ENCODE measurements at regions not wholly inside any gene's neighbourhood (a gene's known extent, or its start where the extent isn't known, plus 50 kb on each side); places are given as distances from the start of the nearest gene placed in this dataset.
"Not testable (repeated sequence)": the region's sequence is repeated elsewhere in the genome, so short reads cannot be mapped to it uniquely, and the experiment has no call there.

DNA sequence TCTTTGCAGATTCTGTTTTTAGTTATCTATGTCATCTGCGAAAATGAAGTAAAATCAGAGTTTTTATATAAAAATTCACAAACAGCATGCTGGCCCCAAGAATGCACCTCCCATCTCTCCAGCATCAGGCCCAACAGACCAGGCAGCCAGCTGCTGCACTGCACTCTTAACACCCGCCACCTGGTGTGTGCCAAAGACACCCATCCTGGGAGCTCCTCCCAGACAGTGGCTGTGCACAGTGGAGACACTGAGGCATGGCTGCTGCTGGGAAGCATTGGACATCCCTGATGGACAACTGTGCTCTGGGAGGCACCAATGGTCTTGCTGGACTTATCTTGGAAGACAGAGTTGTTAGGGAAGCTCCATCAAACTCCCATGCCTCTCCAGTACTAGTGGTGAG, 817.2 kb downstream of the TMEM121 start:
- H3K4me1 ChIP-seq: no peaks in the 10 kb centered on the region
- TF ChIP-seq POLR2AphosphoS5 (IDR thresholded peaks at IDR 0.05) (no peak), EP300 (IDR thresholded peaks at IDR 0.05) (no peak), POLR2A (IDR thresholded peaks at IDR 0.05) (no peak)
- TF ChIP-seq, protein P1, sequence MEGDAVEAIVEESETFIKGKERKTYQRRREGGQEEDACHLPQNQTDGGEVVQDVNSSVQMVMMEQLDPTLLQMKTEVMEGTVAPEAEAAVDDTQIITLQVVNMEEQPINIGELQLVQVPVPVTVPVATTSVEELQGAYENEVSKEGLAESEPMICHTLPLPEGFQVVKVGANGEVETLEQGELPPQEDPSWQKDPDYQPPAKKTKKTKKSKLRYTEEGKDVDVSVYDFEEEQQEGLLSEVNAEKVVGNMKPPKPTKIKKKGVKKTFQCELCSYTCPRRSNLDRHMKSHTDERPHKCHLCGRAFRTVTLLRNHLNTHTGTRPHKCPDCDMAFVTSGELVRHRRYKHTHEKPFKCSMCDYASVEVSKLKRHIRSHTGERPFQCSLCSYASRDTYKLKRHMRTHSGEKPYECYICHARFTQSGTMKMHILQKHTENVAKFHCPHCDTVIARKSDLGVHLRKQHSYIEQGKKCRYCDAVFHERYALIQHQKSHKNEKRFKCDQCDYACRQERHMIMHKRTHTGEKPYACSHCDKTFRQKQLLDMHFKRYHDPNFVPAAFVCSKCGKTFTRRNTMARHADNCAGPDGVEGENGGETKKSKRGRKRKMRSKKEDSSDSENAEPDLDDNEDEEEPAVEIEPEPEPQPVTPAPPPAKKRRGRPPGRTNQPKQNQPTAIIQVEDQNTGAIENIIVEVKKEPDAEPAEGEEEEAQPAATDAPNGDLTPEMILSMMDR (IDR thresholded peaks at IDR 0.05): no peak
- no peak overlapping the region for H3K27ac ChIP-seq
- no peaks in the 10 kb centered on the region for H3K36me3 ChIP-seq
- peaks cover 5% of the 10 kb centered on the region for H3K27me3 ChIP-seq
- DNase-seq (ENCODE audit: low spot score in 2 of 2): peak in 1 of 2 donors; percentile 78
- 63% methylated on average over 2 of the region's 2 CpGs for WGBS
- no peaks in the 10 kb centered on the region for H3K9me3 ChIP-seq
- no peak overlapping the region for H3K4me3 ChIP-seq

DNA sequence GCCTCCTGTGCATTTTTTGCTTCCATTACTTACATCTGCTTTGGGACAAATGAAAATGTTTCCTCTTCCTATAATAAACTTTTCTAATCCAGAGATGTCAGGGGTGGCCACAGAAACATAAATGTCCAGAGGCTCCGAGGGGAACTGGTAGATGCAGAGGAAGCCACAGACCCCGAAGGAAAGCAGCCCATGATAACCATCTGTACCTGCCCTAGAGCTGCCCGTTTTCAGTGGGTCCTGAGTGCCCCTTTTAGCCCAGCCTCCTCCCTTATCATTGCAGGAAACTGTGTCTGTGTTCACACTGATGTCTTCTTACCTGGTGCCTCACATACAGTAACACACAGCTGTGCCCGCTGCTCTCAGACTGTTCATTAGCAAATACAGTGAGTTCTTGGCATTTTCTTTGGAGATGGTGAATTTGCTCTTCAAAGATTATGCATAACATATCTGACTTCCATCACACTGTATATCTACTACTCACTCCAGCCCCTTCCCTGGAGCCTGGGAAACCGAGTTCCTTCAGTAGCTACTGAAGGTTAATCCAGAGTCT, 817.8 kb downstream of the TMEM121 start:
- not testable (repeated sequence) for H3K4me3 ChIP-seq; H3K36me3 ChIP-seq; H3K4me1 ChIP-seq; H3K27ac ChIP-seq; DNase-seq (ENCODE audit: low spot score in 2 of 2); H3K27me3 ChIP-seq; H3K9me3 ChIP-seq
- WGBS: 40% methylated on average over 5 of the region's 5 CpGs

DNA sequence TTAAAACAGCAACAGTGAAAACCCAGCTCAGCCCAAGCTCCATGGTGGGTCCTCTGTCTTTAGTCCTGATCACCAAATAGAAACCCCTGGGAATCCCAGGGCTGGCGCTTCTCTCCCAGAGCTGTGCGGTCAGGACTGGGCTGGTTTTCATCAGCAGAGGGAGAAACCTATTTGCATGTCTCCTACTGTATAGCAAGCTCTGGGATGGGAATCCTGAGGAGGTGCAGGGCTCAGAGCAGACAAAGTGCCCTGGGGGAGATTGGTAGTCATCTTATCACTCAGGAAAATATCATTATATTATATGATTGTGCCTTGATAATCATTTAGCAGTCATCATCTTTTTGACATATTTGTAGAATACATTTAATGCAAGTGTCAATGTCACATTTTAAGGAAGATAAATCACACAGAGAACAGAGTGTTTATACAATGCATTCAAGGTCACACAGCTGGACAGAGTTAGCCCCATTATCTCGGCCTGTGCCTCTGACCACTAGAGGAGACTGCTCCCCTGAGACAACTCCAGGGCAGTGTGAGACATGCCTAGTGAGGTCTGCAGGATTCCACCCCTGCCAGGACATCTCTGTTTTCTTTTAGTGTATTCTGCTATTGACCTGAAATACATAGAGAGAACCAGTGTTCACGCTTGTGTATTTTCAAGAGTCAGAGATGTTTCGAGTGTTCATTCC, 818.6 kb downstream of the TMEM121 start:
- H3K36me3 ChIP-seq; H3K27me3 ChIP-seq; H3K4me1 ChIP-seq; H3K4me3 ChIP-seq; DNase-seq (ENCODE audit: low spot score in 2 of 2); H3K27ac ChIP-seq; H3K9me3 ChIP-seq: not testable (repeated sequence)
- 66% methylated on average over 5 of the region's 5 CpGs for WGBS

DNA sequence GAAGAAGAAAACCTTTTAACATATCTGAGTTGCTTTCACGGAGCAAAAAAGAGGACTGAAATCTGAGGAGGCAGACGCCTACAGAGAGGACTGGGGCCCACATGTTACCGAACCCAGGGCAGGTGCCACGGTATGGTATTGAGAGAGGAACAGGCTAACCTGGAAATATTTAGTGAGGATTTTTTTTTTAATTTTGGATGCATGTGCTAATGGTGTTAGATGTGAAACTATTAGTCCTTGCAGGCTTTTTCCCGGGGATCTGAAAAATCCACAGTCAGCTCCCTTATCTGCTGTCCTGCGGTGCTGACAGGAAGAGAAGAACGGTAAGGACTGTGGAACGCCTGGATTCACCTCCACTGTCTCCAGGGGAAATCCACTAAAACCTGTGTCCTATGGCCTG, 819.7 kb downstream of the TMEM121 start:
- H3K9me3 ChIP-seq: no peaks in the 10 kb centered on the region
- H3K4me3 ChIP-seq: no peak overlapping the region
- no peak for DNase-seq (ENCODE audit: low spot score in 2 of 2)
- TF ChIP-seq POLR2AphosphoS5 (IDR thresholded peaks at IDR 0.05) (no peak), EP300 (IDR thresholded peaks at IDR 0.05) (no peak), POLR2A (IDR thresholded peaks at IDR 0.05) (no peak)
- TF ChIP-seq, protein P1 (IDR thresholded peaks at IDR 0.05): no peak
- peaks cover 5% of the 10 kb centered on the region for H3K27me3 ChIP-seq
- 74% methylated on average over 8 of the region's 8 CpGs for WGBS
- no peaks in the 10 kb centered on the region for H3K4me1 ChIP-seq
- H3K36me3 ChIP-seq: no peaks in the 10 kb centered on the region
- H3K27ac ChIP-seq: no peak overlapping the region

DNA sequence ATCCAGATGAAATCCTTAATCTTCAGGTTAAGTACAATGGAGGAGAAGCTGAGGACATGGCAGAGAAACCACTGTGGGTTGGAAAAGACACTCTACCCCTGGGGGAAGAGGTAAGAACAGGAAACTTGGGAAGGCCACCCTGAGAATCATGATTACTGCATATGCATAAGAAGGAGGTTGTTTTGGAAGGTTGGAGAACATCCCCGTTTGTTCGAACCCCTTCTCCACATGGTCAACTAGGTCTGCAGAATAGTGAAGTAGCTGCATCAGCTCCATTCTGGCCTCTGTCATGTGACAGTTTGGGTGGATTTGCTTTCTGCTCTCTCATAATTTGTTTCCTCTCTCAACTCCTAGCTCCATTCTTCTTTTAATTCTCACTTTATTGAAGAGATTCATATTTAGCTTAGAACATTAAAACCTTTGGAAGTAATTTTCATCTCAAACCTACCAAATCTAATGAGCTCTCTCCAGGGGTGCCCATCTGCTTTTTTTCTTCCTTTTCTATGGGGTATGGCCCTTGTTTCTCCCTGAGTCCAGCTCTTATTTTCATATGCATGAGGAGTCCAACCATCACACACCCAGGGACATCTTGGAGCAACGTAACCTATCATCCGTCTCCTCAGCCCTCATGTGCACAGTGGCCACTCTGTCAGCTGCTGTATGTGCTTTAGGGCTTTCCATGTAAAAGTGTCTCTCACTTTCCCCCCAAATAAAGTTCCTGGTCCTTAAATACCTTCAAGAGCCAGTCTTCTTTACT, 820.3 kb downstream of the TMEM121 start:
- no peak overlapping the region for H3K27ac ChIP-seq
- H3K36me3 ChIP-seq: no peaks in the 10 kb centered on the region
- peaks cover 5% of the 10 kb centered on the region for H3K27me3 ChIP-seq
- no peak overlapping the region for H3K4me3 ChIP-seq
- TF ChIP-seq EP300 (IDR thresholded peaks at IDR 0.05): no peak
- TF ChIP-seq, protein P1 (IDR thresholded peaks at IDR 0.05): no peak
- TF ChIP-seq POLR2A (IDR thresholded peaks at IDR 0.05): no peak
- TF ChIP-seq POLR2AphosphoS5 (IDR thresholded peaks at IDR 0.05): no peak
- 89% methylated on average over 4 of the region's 4 CpGs for WGBS
- H3K4me1 ChIP-seq: no peaks in the 10 kb centered on the region
- H3K9me3 ChIP-seq: no peaks in the 10 kb centered on the region
- no peak for DNase-seq (ENCODE audit: low spot score in 2 of 2)

DNA sequence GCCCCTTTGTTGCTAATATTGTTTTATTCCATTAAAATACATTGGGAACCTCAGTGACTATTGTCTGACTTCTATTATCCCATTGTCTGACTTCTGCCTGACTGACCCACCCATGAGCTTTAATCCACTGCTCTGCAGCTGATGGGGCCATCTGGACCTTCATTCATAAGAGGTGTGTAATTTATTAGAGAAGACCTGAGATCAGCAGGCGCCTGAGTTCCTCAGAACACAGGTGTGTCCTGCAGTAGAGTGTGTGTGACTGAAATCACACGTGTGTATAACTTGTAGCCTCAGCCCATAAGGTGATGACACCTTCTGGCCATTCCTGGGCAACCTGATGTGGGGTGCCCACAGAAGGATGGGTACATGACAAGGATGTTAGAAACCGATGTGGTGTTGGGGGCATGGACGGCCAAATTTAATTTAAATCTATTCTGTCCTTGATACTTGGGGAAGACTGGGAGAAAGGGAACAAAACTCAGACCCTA, 821.0 kb downstream of the TMEM121 start:
- H3K4me3 ChIP-seq: no peak overlapping the region
- peaks cover 5% of the 10 kb centered on the region for H3K27me3 ChIP-seq
- H3K4me1 ChIP-seq: no peaks in the 10 kb centered on the region
- no peak overlapping the region for H3K27ac ChIP-seq
- 50% methylated on average over 4 of the region's 4 CpGs for WGBS
- TF ChIP-seq POLR2AphosphoS5 (IDR thresholded peaks at IDR 0.05) (no peak), POLR2A (IDR thresholded peaks at IDR 0.05) (no peak), EP300 (IDR thresholded peaks at IDR 0.05) (no peak)
- TF ChIP-seq, protein P1 (IDR thresholded peaks at IDR 0.05): no peak
- no peaks in the 10 kb centered on the region for H3K36me3 ChIP-seq
- no peaks in the 10 kb centered on the region for H3K9me3 ChIP-seq
- DNase-seq (ENCODE audit: low spot score in 2 of 2): no peak
